ENCODE measurements at regions not wholly inside any gene's neighbourhood (a gene's known extent, or its start where the extent isn't known, plus 50 kb on each side); places are given as distances from the start of the nearest gene placed in this dataset.
A peak's percentile ranks its signal among the peaks of the same experiment; 100 is the strongest.

GRCh38 chr4:14835708-14836425 is 166.4 kb upstream of the CPEB2 start:
- DNase-seq (ENCODE audit: low read depth in 2 of 2) = no peak

- no peak for DNase-seq (ENCODE audit: low read depth in 2 of 2)
These were observed 164.4 kb upstream of the CPEB2 start for GRCh38 chr4:14837860-14838259.

GRCh38 chr4:14841801-14842768 is 160.2 kb upstream of the CPEB2 start:
- no peak for DNase-seq (ENCODE audit: low read depth in 2 of 2)

DNA sequence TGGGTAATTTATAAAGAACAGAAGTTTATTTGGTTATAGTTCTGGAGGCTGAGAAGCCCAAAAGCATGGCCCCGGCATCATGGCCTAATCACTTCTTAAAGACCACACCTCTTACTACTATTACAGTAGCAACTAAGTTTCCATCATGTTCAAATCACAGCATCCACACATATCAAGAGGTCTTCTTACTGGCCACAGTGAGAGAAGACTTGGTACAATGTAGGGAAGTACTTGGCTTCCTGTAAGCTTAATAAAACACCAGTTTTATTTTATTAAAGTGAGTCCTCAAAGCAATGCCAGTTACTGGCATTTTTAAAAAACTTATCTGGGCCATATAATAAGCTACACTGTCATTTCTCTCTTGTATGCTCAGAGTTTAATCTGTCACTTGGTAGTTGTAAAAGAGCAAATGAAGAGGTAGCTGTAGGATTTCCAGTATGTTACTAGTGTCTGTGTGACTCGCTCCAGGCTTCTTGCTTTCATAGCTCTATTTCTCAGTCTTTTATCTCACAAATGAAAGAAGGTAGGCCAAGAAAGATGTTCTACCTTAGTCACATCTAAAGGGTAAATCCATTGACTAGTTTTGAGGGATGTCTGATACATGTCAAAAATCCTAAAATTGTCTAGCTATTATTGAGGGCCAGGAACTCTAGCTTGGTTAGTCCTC is 159.2 kb upstream of the CPEB2 start:
- no peak for DNase-seq (ENCODE audit: low read depth in 2 of 2)

GRCh38 chr4:14844061-14844460 is 158.2 kb upstream of the CPEB2 start:
- no peak for DNase-seq (ENCODE audit: low read depth in 2 of 2)

- DNase-seq (ENCODE audit: low read depth in 2 of 2) = no peak
These were observed 154.1 kb upstream of the CPEB2 start for GRCh38 chr4:14848229-14848628.

DNA sequence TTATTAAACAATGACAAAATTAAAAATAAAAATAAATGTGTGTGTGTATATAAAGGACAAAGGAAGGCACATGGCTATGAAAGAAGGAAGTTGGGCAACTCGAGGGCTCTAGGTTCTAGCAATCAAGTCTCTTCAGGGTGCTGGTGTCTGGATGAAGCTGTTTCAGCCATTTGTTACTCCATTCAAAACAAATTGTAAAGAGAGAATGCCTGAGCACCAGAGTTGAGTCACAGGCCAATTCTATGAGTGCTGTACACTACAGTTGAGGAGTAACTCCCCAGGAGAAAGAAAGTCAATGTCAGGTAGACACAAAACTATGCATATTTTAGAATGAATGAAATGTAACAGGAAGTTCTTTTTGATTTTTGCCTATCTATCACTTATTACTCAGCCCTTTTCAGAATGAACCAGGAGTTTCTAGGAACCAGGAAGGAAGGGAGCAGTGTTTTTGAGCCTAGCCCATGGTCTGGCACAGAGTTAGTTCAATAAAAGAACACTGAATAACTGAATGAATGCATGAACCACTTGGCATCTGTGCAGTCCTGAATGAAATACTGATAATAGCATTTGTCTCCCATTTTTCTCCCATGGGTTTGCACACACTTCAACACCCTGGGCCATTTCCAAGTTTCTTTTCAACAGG is 151.7 kb upstream of the CPEB2 start:
- DNase-seq (ENCODE audit: low read depth in 2 of 2) = no peak

GRCh38 chr4:14853176-14853943 is 148.9 kb upstream of the CPEB2 start:
- no peak for DNase-seq (ENCODE audit: low read depth in 2 of 2)

DNA sequence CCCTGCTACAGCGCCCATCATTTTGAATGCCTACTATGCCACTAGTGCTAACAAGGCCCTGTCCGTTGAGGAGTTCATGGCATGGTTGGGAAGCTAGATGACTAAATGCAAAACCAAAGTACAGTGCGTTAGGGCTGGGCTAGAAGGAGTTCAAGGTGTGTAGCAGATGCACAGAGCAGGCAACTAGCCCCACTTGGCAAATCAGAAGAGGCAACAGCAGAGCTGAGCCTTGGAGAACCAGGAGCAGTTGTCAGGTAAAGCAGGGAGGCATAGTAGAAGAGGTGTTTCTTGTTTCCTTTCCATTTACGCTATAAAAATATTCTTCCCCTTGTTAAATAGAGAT is 146.6 kb upstream of the CPEB2 start:
- DNase-seq (ENCODE audit: low read depth in 2 of 2) = no peak

- peak; percentile 32 to 38 for DNase-seq (ENCODE audit: low read depth in 2 of 2)
These were observed 146.0 kb upstream of the CPEB2 start for GRCh38 chr4:14856062-14856933.

DNA sequence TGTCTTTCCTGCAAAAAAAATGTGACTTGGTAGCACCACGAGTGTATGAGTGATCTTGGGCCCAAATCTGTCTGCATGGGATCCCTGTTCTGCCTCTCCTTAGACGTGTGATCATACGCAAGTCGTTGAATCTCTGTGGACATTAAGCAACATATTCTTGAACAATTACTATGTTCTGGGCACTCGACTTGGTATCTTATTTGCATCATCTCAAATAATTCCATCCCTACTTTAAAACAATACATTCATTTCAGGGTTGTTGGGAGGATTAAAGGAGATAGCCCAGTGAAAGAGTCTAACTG is 145.4 kb upstream of the CPEB2 start:
- DNase-seq (ENCODE audit: low read depth in 2 of 2) = no peak

DNA sequence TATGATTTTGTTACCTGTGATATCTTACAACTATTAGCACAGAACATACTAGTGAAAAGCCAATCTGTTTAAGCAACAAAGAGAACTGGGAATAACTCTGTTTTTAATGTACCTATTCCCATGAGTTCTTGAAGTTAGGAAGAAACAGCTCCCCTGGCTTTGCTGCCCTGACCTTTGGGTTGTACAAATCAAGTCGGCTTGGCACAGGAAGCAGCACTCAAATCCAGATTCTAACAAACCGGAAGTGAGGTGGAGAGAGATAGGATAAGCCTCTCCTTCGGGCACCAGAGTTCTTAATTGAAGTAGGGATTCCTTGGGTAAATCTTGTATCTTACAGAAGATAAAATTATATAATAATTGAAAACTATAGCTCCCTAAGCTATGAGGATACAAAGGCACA is 144.8 kb upstream of the CPEB2 start:
- no peak for DNase-seq (ENCODE audit: low read depth in 2 of 2)

DNA sequence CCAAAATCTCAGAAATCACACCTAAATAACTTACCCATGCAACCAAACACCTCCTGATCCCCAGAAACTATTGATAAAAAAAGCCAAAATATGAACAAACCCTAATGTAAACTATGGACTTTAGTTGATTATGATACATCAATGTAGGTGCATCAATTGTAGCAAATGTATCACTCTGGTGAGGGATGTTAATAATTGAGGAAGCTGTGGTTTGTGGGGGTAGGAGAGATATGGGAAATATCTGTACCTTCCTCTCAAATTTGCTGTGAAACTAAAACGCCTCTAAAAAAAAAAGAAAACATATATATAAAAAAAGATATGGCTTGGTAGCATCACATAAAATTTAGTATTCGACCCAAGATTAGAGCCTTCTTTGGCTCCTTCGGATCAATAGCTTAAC is 144.3 kb upstream of the CPEB2 start:
- DNase-seq (ENCODE audit: low read depth in 2 of 2) = no peak

- DNase-seq (ENCODE audit: low read depth in 2 of 2) = no peak
These were observed 139.4 kb upstream of the CPEB2 start for GRCh38 chr4:14862891-14863290.

DNA sequence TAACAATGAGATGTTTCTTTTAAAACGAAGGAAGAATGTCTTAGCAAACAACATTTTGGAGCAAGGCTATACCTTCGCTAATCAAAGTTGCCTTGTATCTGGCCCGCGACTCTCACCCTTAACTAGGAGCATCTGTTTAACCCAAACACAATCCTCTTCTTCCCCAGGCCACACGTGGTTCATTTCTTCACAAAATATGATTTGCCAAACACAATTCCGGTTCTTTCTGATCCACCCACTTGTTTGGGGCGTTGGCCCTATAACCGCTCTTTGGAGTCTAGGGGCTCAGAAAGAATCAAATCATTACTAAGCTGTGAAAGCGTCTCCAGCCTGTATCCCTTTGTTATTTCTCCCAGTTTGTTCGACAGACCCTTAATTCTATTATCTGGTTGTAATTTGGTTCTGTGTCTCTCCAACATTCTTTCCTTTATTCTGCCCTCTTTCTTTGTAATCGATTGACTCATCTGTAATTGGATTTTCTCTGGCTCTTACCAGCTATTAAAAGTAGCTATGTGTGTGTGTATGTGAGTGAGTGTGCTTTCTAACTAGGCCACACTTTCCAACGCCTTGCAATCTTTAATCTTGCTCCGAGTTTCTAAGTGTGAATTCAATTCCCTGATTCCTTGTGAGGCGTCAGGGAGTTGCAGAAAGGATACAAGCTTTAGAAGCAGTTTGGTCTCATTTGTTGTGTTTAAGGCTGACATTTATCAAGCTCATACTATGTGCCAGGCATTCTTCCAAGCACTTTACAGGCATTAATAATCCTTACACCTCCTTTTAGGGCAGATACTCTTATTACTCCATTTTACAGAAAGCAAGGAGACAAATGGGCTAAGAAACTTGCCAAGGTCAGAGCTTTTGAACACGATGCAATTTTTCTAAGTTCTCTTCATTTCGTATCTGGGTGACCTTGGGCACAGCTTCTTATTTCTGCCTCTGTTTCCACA is 138.6 kb upstream of the CPEB2 start:
- DNase-seq (ENCODE audit: low read depth in 2 of 2) = no peak

- no peak for DNase-seq (ENCODE audit: low read depth in 2 of 2)
These were observed 137.8 kb upstream of the CPEB2 start for GRCh38 chr4:14864365-14865030.

GRCh38 chr4:14865031-14865366 is 137.3 kb upstream of the CPEB2 start:
- no peak for DNase-seq (ENCODE audit: low read depth in 2 of 2)

DNA sequence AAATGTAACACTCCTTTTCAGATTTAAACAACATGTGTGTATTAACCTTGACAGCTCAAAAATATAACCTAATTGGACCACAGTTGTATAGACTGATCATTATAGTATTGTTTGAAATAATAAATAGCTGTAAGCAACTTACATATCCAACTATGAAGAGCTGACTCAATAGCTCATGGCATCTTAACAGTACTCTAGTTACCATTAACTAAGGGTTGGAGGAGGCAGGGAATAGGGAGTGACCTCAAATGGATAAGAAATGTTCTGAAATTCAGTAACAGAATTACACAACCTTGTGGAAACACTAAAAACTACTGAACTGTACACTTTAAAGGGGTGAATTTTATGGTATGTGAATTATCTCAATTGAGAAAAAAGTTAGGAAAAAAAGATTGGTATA is 136.5 kb upstream of the CPEB2 start:
- no peak for DNase-seq (ENCODE audit: low read depth in 2 of 2)

GRCh38 chr4:14867847-14868246 is 134.4 kb upstream of the CPEB2 start:
- no peak for DNase-seq (ENCODE audit: low read depth in 2 of 2)
